Astrocyte of the cerebellum (primary cell): ENCODE measurements at regions not wholly inside any gene's neighbourhood (a gene's known extent, or its start where the extent isn't known, plus 50 kb on each side); places are given as distances from the start of the nearest gene placed in this dataset.

Source experiments
- DNase-seq: peaks from one replicate; pipeline ENCODE4 v3.0.0-alpha.2; 2011; ENCODE audit warnings: low read depth
- H3K4me3 ChIP-seq: 2 replicates; pipeline ENCODE4 v1.5.1; 2011; ENCODE audit warnings: mild to moderate bottlenecking, low read depth, low read length, moderate library complexity
- CTCF ChIP-seq: IDR thresholded peaks from 2 replicates; pipeline ENCODE4 v1.5.1; 2012; ENCODE audit warnings: low read length, low read depth, moderate library complexity, mild to moderate bottlenecking; ENCODE audit errors: missing control alignments
- in situ Hi-C: cut with HindIII; loops from 2 replicates; pipeline ENCODE4 v1.10.0; 2017; ENCODE audit warnings: low sequenced_read_pairs

GRCh38 chr18:43442571-43442970 lies 165.3 kb upstream of the SYT4 start:
- in situ Hi-C loops = no loop called here
- no peak for DNase-seq
- no peak overlapping the region for H3K4me3 ChIP-seq
- TF ChIP-seq CTCF = no peak

GRCh38 chr18:43465483-43465882 lies 188.2 kb upstream of the SYT4 start:
- no peak overlapping the region for H3K4me3 ChIP-seq
- no peak for TF ChIP-seq CTCF
- in situ Hi-C loops = no loop called here
- no peak for DNase-seq

GRCh38 chr18:43471873-43472272 lies 194.6 kb upstream of the SYT4 start:
- H3K4me3 ChIP-seq = no peak overlapping the region
- no peak for TF ChIP-seq CTCF
- DNase-seq = no peak
- in situ Hi-C loops = no loop called here

GRCh38 chr18:43481069-43481468 lies 203.8 kb upstream of the SYT4 start:
- DNase-seq = no peak
- in situ Hi-C loops = no loop called here
- no peak overlapping the region for H3K4me3 ChIP-seq
- TF ChIP-seq CTCF = no peak

GRCh38 chr18:43482136-43482535 lies 204.8 kb upstream of the SYT4 start:
- no peak for DNase-seq
- TF ChIP-seq CTCF = no peak
- H3K4me3 ChIP-seq = no peak overlapping the region
- in situ Hi-C loops = no loop called here

- DNase-seq = no peak
- H3K4me3 ChIP-seq = no peak overlapping the region
- in situ Hi-C loops = no loop called here
- TF ChIP-seq CTCF = no peak
Measured at GRCh38 chr18:43482600-43482999, 205.3 kb upstream of the SYT4 start.

GRCh38 chr18:43484710-43485109 lies 207.4 kb upstream of the SYT4 start:
- H3K4me3 ChIP-seq = no peak overlapping the region
- no peak for TF ChIP-seq CTCF
- no peak for DNase-seq
- in situ Hi-C loops = no loop called here
